HG02840 (cell line): ENCODE measurements at regions not wholly inside any gene's neighbourhood (a gene's known extent, or its start where the extent isn't known, plus 50 kb on each side); places are given as distances from the start of the nearest gene placed in this dataset.
"Not testable (repeated sequence)": the region's sequence is repeated elsewhere in the genome, so short reads cannot be mapped to it uniquely, and the experiment has no call there.

Source experiments
- ATAC-seq: cut with Tn5 transposase; IDR thresholded peaks from one replicate; pipeline ENCODE4 v1.9.1; 2021; ENCODE audit warnings: mild to moderate bottlenecking, moderate library complexity, moderate number of reproducible peaks; ENCODE audit not compliant: unreplicated experiment, low FRiP score

DNA sequence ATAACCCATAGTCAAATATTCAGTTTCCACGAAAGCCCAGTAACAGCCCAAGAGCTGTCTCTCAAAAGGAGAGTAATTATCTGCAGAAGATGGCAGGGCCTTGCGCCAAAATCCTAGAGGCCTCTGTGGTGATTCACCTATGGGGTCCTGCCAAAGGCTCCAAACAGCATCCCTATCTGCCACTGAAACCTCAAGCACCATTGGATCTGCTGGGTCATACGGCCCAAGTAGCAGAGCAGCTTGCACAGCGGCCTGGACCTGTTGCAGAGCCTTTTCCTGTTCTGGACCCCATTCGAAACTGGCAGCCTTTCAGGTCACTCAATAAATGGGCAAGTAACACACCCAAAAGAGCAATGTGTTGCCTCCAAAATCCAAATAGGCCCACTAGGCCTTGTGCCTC is 183.2 kb upstream of the IPO5 start:
- ATAC-seq: not testable (repeated sequence)

DNA sequence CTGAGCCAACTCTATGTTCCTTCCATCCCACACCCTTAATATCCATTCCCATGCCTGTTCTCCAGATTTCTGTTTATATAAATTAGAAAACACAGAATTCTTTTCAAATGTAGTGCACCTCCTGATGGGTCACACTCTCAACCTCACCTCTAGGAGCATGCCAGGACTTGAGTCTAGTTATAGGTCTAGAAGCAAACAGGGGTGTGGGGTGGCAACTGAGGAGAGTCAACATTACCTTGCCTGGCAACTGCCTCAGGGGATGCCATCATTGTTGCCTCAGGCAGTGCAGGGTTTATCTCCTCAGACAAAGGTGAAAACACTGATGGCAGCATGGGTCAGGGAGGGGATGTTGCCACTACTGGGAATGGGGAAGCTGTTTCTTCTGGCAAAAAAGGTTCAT is 181.0 kb upstream of the IPO5 start:
- not testable (repeated sequence) for ATAC-seq

GRCh38 chr13:97774391-97775100 is 178.9 kb upstream of the IPO5 start:
- ATAC-seq: not testable (repeated sequence)

GRCh38 chr13:97780486-97780885 is 173.0 kb upstream of the IPO5 start:
- ATAC-seq: no peak

DNA sequence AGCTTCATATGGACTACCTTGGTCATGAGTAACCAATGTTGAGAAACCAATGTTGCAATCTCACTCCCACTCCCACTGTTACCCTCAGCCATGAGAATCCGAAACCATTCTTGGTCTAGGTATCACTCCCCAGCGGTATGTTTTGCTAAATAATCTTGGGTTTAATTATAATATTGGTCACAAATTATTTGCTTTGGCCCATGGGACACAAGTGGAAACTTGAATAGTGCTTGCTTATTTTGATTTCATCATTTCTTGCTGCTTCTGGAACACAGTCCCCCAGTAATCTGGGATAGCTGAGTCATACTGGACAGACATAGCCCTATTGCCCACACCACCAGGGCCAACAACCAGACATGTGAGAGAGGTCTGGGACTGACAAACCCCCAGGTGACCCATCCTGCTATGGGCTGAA is 171.6 kb upstream of the IPO5 start:
- ATAC-seq: no peak

DNA sequence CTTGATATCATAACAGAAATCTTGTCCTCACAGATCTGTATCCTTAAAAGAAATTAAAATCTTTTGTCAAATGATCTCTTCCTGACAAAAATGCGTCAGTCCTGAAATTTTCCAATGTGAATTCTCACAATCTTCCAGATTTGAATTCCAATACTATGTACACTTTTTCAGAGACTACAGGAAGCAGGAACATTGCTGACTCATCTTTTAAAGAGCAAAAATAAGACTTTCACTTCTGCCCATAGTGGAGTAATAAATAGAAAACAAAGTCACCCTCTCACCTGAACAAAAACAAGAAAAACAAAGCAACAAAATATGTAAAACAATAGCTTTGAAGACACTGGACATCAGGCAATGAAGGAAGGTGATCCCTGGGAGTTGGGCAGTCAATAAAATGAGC is 167.0 kb upstream of the IPO5 start:
- no peak for ATAC-seq

GRCh38 chr13:97797553-97797952 is 155.9 kb upstream of the IPO5 start:
- ATAC-seq: no peak

DNA sequence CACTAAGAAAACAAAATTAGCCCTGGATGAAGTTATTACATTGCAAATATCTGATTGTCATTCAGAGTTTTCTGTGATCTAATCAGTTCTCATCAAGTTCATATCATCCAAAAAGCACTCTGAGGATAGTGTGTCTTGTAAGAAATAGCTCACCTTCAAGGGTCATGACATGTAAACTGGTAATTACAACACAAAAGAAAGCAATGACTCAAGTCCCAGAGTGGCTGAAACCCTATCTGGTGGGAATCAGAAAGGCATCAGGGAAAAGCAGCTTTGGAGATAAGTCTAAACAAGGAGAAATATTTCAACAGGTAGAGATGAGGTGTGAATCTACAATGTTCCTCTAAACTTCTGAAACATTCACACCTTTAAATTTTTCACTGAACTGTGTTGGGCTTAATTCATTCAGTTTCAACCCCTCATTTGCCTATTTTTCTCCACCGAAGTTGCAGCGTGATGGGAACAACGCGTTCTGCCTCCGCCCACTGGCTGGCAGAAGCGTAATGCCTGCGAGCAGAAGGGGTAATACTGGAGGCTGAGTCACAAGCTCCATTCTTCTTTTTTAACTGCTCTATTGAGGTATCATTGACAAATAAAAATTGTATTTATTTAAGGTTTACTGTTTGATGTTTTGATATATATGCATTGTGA is 155.2 kb upstream of the IPO5 start:
- no peak for ATAC-seq

- no peak for ATAC-seq
These were observed 154.6 kb upstream of the IPO5 start for GRCh38 chr13:97798836-97799235.

DNA sequence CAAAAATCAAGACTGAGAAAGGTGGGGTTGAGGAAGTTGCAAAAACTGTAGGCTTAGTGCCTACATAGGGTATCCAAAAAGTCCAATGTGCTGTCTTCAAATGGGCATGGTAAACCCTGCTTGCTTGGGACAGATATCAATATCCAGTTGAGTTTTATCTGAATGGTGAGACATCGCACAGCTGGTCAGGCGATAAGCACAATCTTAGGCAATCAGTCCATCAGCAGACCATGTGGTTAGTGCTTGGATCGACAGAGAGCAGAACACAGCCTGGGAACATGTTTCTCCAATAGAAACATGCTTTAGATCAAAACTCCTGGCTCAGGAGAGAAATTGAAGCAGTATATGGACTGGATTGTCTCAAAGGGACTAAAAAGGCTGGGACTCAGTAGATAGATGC is 151.3 kb upstream of the IPO5 start:
- no peak for ATAC-seq

GRCh38 chr13:97809576-97809975 is 143.9 kb upstream of the IPO5 start:
- ATAC-seq: no peak

GRCh38 chr13:97810152-97810551 is 143.3 kb upstream of the IPO5 start:
- no peak for ATAC-seq

GRCh38 chr13:97822377-97822776 is 131.1 kb upstream of the IPO5 start:
- no peak for ATAC-seq

DNA sequence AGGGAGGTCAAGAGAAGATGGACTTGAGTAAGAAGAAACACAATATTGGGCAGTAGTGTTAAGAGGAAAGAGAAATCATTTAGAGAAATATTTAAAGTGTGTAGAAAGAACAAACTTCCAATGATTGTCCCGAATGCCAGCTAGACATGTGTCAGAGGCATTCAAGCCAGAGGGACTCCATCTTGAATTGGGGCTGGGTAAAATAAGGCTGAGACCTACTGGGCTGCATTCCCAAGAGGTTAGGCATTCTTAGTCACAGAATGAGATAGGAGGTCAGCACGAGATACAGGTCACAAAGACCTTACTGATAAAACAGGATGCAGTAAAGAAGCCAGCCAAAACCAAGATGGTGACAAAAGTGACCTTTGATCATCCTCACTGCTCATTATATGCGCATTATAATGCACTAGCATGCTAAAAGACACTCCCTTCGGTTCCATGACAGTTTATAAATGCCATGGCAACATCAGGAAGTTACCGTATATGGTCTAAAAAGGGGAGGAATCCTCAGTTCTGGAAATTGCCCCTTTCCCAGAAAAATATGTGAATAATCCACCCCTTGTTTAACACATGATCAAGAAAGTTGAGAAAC is 127.0 kb upstream of the IPO5 start:
- ATAC-seq: no peak

DNA sequence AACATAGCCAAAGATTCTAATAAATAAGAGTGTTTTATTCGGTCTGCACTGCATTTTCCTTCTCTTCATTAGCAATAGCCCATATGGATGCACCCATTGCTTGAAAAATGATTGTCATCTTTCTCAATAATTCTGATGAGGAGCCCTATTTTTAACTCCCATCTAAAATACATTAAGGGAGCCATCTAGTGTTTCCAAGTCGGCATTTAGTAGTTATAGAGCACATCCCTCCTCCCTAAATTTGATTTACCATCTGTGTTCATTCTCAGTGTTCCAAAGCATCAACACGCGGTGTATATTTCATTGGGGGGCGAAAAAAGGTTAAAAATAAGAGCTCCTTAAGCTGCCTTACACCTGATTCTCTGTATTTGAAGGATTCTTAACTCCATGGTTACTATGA is 119.2 kb upstream of the IPO5 start:
- ATAC-seq: no peak

DNA sequence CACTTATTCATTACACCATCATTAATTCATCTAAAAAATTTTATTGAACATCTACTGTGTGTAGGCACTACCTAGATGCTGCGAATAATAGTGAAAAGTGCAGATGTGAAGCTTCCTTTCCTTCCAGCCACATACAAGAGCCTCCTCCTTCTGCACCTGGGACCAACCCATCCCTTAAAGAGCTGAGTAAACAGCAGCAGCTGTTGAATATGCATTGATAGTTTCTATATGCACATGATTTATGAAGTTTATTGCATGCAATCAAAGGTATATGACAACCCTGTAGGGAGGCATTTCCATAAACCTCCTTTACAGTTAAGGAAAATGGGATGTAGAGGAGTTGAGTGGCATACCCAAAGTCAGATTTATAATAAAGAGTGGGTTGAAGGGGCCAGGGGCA is 110.3 kb upstream of the IPO5 start:
- no peak for ATAC-seq

- ATAC-seq: no peak
These were observed 109.3 kb upstream of the IPO5 start for GRCh38 chr13:97844151-97844550.

- ATAC-seq: no peak
These were observed 104.6 kb upstream of the IPO5 start for GRCh38 chr13:97848886-97849285.

- no peak for ATAC-seq
These were observed 104.2 kb upstream of the IPO5 start for GRCh38 chr13:97849305-97849704.

- no peak for ATAC-seq
These were observed 102.2 kb upstream of the IPO5 start for GRCh38 chr13:97851269-97851668.

- no peak for ATAC-seq
These were observed 101.1 kb upstream of the IPO5 start for GRCh38 chr13:97852181-97852874.
